Heart left ventricle (tissue), 16 donors: ENCODE measurements at regions not wholly inside any gene's neighbourhood (a gene's known extent, or its start where the extent isn't known, plus 50 kb on each side); places are given as distances from the start of the nearest gene placed in this dataset.

ENCODE experiments used
- ATAC-seq, 4 donors: fragments of 200-7000 bp; cut with Tn5 transposase; one replicate each; pipeline ENCODE4 v1.9.1; 2020 to 2022; ENCODE audit warnings: moderate library complexity in 4 of 4, mild to moderate bottlenecking in 3 of 4, moderate number of reproducible peaks in 1 of 4
- DNase-seq, 5 donors: peaks; one replicate each; pipeline ENCODE4 v3.0.0-alpha.2; 2020
- H3K27ac ChIP-seq, 12 donors: fragments of 200-600 bp; sonication (generic) in 4 of 12; one replicate each; pipeline versions ENCODE4 v1.5.0 to v1.8.0; 2016 to 2022; ENCODE audit warnings: mild to moderate bottlenecking in 2 of 12
- H3K27me3 ChIP-seq, 9 donors: fragments of 200-600 bp; sonication (generic) in 2 of 9; one replicate each; pipeline versions ENCODE4 v1.5.1 to v1.8.0; 2016 to 2022; ENCODE audit warnings: mild to moderate bottlenecking in 3 of 9
- H3K36me3 ChIP-seq, 9 donors: fragments of 200-600 bp; sonication (generic) in 2 of 9; one replicate each; pipeline versions ENCODE4 v1.5.0 to v1.8.0; 2018 to 2022; ENCODE audit warnings: mild to moderate bottlenecking in 2 of 9
- H3K4me1 ChIP-seq, 12 donors: fragments of 200-600 bp; sonication (generic) in 4 of 12; one replicate each; pipeline versions ENCODE4 v1.5.0 to v1.8.0; 2016 to 2022; ENCODE audit warnings: mild to moderate bottlenecking in 3 of 12
- H3K4me3 ChIP-seq, 12 donors: fragments of 200-600 bp; sonication (generic) in 4 of 12; one replicate each; pipeline versions ENCODE4 v1.5.0 to v1.8.0; 2017 to 2022; ENCODE audit warnings: mild to moderate bottlenecking in 9 of 12, moderate library complexity in 4 of 12
- H3K9me3 ChIP-seq, 12 donors: fragments of 200-600 bp; sonication (generic) in 4 of 12; one replicate each; pipeline versions ENCODE4 v1.5.0 to v1.8.0; 2016 to 2022; ENCODE audit warnings: mild to moderate bottlenecking in 1 of 12
- CTCF ChIP-seq, 12 donors: fragments of 200-600 bp; sonication (generic) in 4 of 12; IDR thresholded peaks; one replicate each; pipeline versions ENCODE4 v1.5.0 to v1.8.0; 2018 to 2022; ENCODE audit warnings: antibody characterized with exemption in 12 of 12, mild to moderate bottlenecking in 5 of 12
- POLR2A ChIP-seq, 2 donors: fragments of 450-650 bp; IDR thresholded peaks; one replicate each; pipeline ENCODE4 v1.6.1; 2017; ENCODE audit warnings: antibody characterized with exemption in 2 of 2, mild to moderate bottlenecking in 2 of 2, moderate library complexity in 2 of 2
- WGBS, 4 donors: extraction: QIAGEN DNeasy Blood & Tissue Kit in 2 of 4; methylation state at CpG; one replicate each; pipeline versions ENCODE4 v1.1.5 to v1.1.7; 2013 to 2018; 5-methylcytosine and 5-hydroxymethylcytosine counted together
- intact Hi-C, 10 donors: fragments of 100-400 bp; cut with DNase I; formaldehyde crosslinking; loops; one replicate each; pipeline versions ENCODE4 v1.11.1 to v1.14.2; 2022
- donor health status: ischemic (EF 13 %, LVEDD 7.1; RV severe dilation, severe dysfunction).
- donor health status: healthy with polysubstance abuse.
- donor health status: DM: no; HTN: yes; CAD: no.
- donor health status: DM: no; HTN: no; CAD: no.
- donor health status: ischemic (EF 25% LVEDD 6.9; RV normal size, moderate dysfunction).
- donor health status: ischemic (EF 25% LVEDD 5.7; RV mildly dilated, moderate dysfunction).
- donor health status: healthy.
- donor health status: DM: yes; HTN: yes; CAD: no.
- donor health status: ischemic (EF 35%, LVEDD 5.7; RV mildly dilated, moderate dysfunction).
- donor health status: nonischemic (EF 11% LVEDD 7.7; RV severe dilation, severe dysfunction).
- donor health status: DM: yes; HTN: yes; CAD: no.
- donor health status: PGD.
- donor health status: ischemic (EF 29% LVEDD 5.4; RV normal size, mild dysfunction).
- donor health status: nonischemic (EF 23%, LVEDD 6.1; RV moderate dilation, normal function).

DNA sequence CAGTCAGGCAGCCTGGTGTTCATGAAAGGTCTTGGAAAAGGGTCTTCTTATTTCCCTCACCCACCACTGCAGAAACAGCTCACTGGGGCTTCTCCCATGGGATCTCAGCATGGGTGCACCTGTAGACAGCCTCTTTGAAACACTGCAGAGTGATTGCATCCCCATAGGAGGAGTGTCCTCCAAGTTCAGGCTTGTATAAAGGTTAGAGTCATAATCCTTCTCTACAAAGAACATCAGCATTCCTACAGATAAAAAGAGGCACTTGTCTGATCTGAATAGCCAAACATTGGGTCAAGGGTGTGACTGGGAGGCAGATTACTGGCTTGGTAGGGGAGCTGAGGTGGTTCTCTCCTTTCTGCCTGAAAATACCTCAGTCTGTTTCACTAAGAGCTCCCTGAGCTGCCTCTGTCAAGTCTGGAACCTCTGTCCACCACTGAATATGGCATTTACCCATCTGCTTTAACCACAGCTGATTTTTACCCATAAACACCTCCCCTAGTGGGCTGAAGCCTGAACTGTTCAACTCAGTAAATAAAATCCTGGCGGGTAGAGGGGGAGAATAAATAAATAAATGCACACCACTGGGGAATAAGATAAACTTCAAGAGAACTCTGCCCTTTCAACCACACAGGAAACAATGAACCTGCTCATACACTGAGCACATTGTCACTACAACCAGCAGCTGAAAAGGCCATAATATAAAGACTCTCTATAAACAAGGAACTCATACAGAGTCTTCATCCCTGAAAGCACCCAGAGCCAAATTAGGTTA lies 120.7 kb upstream of the SCAF11 start:
- DNase-seq: no peak
- intact Hi-C loops: no loop called here
- 45 to 67% (median 62%) methylated on average over 1 of the region's 1 CpG for WGBS, 4 donors
- Histone ChIP-seq H3K27me3 (no peaks in the 10 kb centered on the region), H3K4me1 (peaks cover 0 to 7% (median 0%) of the 10 kb centered on the region in 12 donors), H3K27ac (no peak overlapping the region), H3K4me3 (no peak overlapping the region), H3K36me3 (no peaks in the 10 kb centered on the region), H3K9me3 (peaks cover 0 to 16% (median 4%) of the 10 kb centered on the region in 12 donors)
- no peak for TF ChIP-seq CTCF (IDR thresholded peaks at IDR 0.05)
- no peak for TF ChIP-seq POLR2A (IDR thresholded peaks at IDR 0.05)
- no peak for ATAC-seq

GRCh38 chr12:46110223-46110611 lies 119.8 kb upstream of the SCAF11 start:
- Histone ChIP-seq H3K4me1 (peaks cover 0 to 7% (median 0%) of the 10 kb centered on the region in 12 donors), H3K4me3 (no peak overlapping the region), H3K9me3 (peaks cover 0 to 16% (median 4%) of the 10 kb centered on the region in 12 donors), H3K27me3 (no peaks in the 10 kb centered on the region), H3K36me3 (no peaks in the 10 kb centered on the region), H3K27ac (no peak overlapping the region)
- TF ChIP-seq CTCF (IDR thresholded peaks at IDR 0.05) (no peak), POLR2A (IDR thresholded peaks at IDR 0.05) (no peak)
- 24 to 42% (median 40%) methylated on average over 1 of the region's 1 CpG; no CpG with 5 or more reads in 1 of the 4 donors for WGBS, 4 donors
- ATAC-seq (peak in 3 of 4 donors; percentile 64 to 72 (median 66)), DNase-seq (peak; percentile 30 to 67 (median 53))
- intact Hi-C loops: no loop called here

DNA sequence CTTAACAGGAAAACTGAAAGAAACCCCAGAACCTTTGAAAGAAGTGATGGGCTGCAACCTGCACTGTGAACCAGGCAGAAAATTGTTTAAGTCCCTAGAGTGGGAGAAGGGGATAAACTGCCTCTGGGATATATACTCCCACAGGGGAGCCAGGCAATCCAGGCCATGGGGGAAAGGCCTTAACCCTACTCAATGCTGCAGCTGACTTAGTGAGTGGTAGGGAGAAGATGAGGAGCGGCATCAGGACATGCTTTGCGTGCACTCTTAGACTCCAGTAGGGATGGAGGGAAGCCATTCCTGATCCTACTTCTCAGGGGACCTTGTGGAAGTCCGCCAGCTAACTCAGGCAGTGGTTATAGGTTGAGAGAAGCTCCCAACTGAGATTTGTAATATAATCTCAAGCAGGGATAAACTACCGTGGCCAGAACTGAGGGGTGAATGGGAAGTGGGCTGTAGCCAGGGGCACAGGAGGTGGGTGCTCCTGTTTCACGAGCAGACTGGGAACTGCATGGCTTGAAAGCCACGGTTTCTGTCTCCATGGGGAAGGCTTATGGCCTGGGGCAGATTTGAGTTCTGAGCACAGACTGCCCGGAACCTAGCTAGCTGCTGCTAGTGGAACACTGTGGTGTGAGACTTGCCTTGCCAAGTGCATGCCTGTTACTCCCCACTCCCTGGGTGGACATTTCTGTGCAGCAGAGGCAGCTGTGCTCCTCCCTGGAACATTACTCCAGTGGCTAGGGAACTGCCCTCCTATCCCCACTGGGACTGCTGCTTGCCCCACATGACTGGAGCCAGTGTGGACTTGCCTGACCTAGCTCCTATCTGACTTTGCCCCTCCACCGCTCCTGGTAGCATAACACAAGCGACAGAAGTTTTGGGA lies 119.2 kb upstream of the SCAF11 start:
- Histone ChIP-seq H3K27ac (no peak overlapping the region), H3K9me3 (peaks cover 0 to 16% (median 4%) of the 10 kb centered on the region in 12 donors), H3K36me3 (no peaks in the 10 kb centered on the region), H3K27me3 (no peaks in the 10 kb centered on the region), H3K4me3 (no peak overlapping the region), H3K4me1 (peaks cover 0 to 7% (median 0%) of the 10 kb centered on the region in 12 donors)
- TF ChIP-seq CTCF (IDR thresholded peaks at IDR 0.05) (no peak), POLR2A (IDR thresholded peaks at IDR 0.05) (no peak)
- intact Hi-C loops: no loop called here
- DNase-seq (no peak), ATAC-seq (peak in 1 of 4 donors; percentile 54)
- WGBS, 4 donors: 76 to 84% (median 79%) methylated on average over 8 to 9 of the region's 9 CpGs

- DNase-seq: no peak
- H3K27ac ChIP-seq: no peak overlapping the region
- TF ChIP-seq CTCF (IDR thresholded peaks at IDR 0.05) (no peak), POLR2A (IDR thresholded peaks at IDR 0.05) (no peak)
- ATAC-seq: no peak
- whole genome bisulfite sequencing, 4 donors: 86 to 100% (median 99%) methylated on average over 1 of the region's 1 CpG
- no peaks in the 10 kb centered on the region for H3K27me3 ChIP-seq
- H3K9me3 ChIP-seq: peaks cover 0 to 16% (median 4%) of the 10 kb centered on the region in 12 donors
- no peak overlapping the region for H3K4me3 ChIP-seq
- peaks cover 0 to 7% (median 0%) of the 10 kb centered on the region in 12 donors for H3K4me1 ChIP-seq
- no peaks in the 10 kb centered on the region for H3K36me3 ChIP-seq
- intact Hi-C loops: no loop called here
Measured at GRCh38 chr12:46108721-46109120, 118.3 kb upstream of the SCAF11 start.
